Fibroblast of peridontal ligament (primary cell): ENCODE measurements at regions not wholly inside any gene's neighbourhood (a gene's known extent, or its start where the extent isn't known, plus 50 kb on each side); places are given as distances from the start of the nearest gene placed in this dataset.

Source experiments
- DNase-seq: peaks from one replicate; pipeline ENCODE4 v3.0.0-alpha.2; 2010; ENCODE audit errors: extremely low read depth

DNA sequence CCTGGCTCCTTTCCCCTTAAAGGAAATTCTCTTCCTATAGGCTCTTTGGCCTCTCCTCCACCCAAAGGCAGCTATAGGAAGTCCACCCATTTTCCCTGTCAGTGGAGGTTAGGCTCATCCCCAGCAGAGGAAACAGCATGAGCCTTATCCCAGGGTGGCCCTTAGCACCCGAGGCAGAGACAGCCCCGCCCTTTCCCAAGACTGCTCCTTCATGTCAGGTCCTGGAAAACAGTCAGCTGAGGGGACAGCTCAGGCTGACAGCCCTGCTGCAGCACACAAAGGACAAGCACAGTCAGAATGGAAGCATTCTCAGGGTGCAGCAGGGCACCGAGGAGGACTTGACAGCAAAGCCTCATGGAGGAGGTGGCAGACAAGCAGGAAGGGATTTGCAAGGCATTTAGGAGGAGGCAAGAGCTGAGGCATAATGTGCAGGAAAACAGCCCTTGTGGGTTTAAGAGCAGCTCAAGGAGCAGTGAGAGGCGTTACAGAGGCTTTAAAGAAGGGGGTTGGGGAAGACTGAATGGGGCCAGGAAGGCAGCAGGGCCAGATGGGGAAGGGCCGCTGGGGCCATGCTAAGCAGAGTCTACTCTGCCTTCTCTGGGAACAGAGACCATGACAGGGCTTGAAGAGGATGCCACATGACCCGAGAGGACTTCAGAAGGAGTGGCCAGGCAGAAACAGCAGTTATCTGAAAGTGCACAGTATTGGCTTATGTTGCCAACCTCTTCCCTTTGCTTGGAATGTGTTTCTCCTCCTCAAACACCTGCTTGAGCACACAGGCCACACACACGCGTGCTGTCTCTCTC is 216.6 kb downstream of the SH3BP4 start:
- DNase-seq, result no peak

DNA sequence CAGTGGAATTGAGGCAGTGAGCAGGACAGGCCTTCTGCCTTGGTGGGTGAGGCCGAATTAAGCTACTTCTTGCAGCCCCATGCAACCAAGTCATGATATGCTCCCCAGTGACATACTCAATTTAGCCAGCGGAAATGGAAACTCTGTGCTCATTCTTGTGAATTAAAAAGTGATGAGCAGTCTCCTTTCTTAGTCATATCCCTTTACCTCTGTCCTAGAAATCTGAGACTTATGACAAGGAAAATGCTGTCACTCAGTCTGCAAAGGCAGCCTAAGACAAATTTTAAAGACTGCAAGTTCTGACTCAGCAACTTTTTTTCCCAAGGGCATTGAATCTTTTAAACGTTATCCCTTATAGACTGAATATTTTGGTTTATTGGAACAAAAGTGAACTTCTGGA is 218.2 kb downstream of the SH3BP4 start:
- peak; percentile 74 for DNase-seq

DNA sequence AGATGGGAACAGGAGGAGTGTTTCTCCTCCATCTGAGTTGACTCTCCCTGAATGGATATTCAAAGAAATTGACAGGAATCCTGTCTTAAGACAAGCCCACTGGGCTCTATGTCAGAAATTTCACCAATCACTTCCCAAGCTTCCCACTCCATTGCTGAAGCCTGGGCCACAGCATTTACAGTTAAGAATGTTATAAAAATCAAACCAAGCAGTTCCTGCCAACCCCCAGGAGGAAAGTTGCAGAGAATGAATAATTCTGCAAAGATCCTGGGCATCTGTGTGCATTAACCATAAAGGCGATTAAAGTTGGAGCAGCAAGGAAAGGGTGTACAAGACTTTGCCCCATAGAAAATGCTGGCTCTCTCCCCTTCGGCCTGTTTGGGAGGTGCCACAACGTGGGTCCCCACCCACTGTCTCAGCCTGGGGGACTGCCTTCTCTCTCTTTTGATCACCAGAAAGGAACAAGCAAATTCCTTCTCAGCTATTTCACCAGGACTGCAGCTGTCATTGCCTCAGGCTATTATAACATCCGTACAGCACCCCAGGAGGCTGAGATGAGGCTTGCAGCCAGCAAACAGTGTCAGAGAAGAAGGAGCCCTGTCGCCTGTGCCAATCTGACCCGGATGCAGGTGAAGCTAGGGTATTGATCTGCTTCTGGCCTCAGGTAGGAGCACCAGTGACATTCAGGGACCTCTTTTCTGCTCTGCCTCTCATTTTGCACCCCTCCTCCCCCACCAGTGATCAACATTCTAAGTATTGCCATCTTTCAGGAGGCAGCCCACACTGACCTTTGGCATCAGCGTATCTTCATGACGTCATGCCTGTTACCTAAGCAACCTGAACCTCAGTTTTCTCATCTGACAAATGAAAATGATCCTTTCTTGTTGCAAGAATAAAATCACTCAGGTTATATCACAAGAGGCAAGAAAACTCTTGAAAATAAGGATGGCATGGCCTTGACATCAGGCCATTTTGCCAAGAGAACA is 219.0 kb downstream of the SH3BP4 start:
- peak; percentile 81 for DNase-seq

DNA sequence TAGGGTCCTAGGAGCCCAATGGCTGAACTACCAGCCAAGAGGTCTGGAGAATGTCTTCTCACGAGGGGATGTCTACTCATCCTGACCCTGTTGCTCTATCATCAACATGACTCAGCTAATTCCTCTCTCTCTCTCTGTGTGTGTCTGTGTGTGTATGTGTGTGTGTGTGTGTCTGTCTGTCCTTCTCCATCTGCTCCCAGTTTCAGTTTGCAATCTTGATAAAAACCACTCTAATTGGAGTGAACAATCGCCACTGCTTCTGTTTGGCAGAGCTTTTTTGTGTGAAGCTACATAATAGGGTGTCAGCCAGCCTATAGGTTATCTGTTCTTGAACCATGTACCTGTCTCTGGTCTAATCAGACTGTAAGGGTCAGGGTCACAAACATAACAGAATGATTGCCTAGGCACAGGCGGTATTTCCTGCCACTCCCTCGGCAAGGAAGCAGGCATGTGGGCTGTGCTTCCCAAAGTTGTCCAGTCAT is 219.8 kb downstream of the SH3BP4 start:
- peak; percentile 87 for DNase-seq

DNA sequence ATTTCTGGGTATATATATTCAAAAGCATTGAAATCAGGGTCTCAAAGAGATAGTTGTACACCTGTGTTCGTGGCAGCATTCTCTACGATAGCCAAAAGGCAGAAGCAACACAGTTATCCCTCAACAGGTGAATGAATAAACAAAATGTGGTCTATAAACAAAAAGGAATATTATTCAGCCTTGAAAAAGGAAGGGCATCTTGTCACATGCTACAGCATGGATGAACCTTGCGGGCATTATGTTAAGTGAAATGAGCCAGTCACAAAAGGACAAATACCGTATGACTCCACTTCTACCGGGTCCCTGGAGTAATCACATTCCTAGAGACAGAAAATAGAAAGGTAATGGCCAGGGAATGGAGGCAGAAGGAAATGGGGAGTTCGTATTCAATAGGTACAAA is 228.8 kb downstream of the SH3BP4 start:
- DNase-seq, result no peak

DNA sequence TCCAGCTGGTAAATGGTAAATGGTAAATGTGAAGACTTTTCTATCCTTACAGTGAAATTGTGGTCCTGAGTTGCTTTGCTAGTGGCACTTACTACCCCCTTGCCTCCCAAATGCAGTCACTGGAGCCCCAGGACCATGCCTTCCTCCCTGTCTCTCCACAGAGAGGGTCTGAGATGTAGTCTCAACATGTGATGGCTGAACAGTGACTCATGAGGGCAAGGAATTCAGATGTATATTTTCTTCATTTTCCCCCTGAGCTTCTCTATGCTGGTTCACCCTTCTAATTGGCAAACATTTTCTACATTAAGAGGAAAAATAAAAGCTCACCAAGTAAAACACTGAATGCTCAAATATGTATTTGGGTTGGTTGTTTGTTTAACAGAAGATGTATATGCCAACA is 232.0 kb downstream of the SH3BP4 start:
- DNase-seq, result no peak

DNA sequence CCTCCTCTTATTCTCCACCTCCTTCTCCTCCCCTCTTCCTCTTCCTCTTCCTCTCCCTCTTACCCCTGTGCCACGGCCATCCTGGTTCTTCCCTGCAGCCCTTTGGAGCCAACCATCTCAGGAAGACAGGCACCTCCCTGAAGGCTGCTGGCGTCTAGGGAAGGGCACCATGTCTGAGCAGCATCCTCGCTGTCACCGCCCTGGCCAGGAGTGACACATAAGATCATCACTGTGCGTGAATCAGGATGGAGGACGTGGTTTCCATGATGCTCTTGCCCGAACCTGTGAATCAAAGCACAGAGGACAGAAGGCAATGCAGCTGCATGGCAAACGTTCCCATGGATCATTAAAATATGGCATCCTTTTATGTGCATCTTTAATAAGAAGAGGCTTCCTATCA is 236.0 kb downstream of the SH3BP4 start:
- no peak for DNase-seq

DNA sequence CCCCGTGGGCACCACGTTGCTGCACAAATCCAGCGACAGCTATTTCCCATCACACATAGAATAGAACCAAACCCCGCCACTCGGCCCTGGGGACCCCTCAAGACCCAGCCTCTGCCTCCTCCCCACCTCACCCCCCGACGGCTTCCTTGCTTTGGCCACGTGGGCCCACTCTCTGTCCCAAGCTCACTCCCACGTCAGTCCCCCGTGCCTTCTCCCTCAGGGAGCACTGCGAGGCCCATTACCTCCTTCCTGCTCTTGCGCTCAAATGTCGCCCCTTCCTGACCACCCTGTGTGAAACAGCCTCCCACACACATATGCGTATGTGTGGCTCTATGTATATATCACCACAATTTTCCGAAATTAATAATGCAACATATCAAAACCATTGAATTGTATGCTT is 239.7 kb downstream of the SH3BP4 start:
- no peak for DNase-seq

DNA sequence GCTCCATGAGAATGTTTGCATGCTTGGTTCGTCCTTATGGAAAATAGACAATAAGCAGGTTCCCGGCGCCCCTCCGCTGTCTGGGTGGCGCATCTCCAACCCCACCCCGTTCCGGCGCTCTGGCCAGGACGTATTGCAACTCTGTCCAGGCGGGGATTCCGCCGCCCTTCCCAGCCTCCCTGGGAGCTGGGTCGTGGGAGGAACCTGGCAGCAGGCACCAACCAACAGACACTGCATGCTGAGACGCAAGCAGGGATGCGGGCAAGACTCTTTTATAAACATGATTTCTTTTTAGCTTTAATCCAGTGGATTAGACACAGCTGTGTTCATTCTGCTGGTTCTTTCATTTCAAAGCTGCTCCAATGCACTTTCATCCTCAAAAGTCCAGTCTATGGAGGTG is 240.2 kb downstream of the SH3BP4 start:
- peak; percentile 47 for DNase-seq

DNA sequence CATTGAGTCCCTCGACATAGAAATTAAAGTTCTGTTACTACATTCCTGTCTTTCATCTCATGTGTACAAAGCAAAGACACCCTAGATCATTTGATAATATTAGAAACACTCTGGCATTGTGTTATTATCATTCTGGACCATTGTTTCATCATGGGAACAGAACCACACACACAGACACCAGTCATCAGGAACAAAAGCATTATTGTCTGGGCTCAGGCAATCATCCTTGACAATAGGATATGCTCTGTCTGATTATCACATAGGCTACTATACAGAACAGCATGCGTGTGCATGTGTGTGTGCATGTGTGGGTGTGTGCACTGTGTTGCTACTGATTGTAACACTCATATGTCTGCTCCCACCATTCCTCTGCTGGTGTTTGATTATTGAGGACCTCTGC is 242.5 kb downstream of the SH3BP4 start:
- no peak for DNase-seq

DNA sequence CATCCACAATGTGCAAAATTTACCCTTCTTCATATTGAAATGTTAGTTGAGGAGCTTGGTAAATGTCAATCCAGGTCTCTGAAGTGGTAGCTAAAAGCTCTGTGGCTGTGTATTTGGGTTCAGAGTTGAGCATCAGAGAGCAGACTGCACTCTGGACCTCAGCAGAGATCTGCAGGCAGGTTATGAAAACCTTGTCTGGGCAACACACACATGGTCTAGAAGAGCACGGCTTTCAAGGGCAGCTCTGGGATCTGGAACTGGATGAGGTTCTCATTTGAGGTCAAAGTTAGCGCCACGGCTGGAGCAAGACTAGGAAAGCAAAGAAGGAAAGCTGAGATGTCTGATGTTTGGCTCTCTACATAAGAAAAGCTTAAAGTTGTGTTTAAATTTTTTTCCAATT is 243.0 kb downstream of the SH3BP4 start:
- no peak for DNase-seq

DNA sequence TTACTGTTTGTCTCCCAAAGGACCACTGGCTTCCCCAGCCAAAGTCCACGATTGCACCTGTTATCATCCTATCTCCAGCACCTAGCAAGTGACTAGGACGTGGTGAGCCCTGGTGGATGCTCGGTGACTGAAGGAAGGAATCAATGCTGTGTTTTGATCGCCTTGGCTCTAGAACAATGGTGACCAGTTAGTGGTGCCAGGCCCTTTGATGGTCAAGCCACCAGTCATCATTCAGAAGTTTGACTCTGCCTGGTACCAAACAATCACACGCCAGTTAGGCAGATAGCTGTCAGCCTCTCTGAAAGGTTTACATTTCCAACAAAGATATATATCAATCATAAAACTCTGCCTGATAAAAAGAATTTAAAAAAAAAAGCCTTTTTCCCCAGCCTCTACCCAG is 244.1 kb downstream of the SH3BP4 start:
- no peak for DNase-seq

DNA sequence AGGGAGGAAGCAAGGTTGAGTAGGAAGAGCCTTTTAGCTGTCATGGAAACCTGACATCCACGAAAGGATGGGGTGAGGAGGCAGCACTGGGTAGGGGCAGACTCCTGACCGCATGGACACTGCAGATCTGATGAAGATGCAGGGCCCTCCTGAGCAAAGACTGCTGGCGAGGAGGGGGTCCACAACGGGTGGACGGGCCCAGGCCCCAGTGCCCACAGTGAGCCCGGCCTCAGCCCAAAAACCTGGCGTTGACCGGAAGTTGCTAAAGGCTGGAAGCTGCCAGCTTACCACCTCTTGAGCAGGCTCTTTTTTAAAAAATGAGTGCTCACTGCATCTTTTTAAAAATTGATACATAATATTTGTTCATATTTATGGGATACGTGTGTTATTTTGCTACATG is 247.3 kb downstream of the SH3BP4 start:
- no peak for DNase-seq

DNA sequence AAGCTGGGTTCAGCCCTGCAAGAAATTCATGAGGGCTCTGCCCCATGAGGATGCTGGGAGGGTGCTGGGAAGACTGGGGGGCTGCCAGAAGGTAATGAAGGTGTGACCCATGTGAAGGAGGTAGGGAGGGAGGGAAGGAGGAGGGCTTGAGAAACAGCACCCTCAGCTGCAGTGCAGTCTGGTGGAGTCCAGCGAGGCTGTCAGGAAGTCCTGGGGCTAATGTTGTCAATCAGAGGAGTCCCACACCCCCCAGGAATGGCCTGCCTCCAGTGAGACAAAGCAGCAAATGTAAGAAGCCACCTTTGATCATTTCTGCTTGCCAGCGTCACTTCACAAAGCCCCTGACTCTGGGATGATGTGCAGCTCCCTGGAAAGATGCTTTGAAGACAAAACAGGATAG is 248.4 kb downstream of the SH3BP4 start:
- no peak for DNase-seq

DNA sequence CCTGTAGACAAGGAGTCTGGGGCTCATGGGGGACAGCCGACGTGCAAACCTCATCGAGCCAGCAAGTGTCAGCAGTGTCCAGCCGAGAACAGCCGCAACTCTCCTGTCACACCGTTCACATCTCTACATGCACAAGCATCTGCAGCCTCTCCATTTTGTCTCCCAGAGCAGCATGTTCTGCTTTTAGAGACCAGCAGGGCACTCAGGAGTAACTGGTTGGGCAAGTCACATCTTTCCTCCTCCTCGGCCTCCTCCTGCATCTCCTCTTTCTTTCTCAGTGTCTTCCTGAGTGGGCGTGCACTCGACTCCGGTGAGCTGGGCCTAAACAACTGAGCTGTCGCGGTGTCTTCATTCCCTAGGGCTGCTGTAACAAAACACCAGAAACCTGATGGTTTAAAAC is 249.9 kb downstream of the SH3BP4 start:
- DNase-seq, result no peak

DNA sequence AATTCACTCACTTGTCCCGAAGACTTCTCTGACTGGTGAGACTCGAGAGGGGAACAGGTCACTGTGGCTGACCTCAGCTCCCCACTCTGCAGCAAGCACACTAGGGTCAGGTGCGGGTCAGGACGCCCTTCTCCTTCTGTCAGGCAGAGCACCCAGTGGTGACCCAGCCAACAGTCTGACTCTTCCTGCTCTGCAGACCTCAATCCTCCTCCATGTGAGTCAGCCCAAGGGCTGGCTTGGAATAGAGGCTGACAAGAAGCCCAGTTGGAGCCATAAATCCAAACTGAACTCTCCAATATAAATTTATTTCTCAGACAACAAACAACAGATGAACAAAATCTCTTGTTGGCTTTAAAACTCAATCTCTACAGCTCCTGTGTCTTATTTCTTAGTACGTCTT is 253.1 kb downstream of the SH3BP4 start:
- DNase-seq, result no peak

DNA sequence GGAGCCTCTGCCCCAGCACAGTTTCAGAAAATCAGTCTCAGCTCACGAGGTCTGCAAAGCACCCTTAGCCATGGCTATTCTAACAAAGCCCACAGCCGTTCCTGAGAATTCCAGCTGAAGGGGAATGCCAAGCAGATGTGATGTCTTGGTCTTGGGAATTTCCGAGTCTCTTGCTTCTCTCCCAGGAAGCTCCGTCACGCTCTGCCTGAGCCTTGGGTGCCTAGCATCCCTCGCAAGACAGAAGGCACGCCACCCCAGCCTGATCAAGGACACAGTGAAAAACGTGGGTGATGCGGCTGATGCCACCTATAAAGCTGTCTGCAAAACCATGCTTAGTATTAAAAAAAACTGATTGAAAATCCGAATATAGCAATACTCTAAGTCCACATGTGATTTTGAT is 254.6 kb downstream of the SH3BP4 start:
- no peak for DNase-seq

DNA sequence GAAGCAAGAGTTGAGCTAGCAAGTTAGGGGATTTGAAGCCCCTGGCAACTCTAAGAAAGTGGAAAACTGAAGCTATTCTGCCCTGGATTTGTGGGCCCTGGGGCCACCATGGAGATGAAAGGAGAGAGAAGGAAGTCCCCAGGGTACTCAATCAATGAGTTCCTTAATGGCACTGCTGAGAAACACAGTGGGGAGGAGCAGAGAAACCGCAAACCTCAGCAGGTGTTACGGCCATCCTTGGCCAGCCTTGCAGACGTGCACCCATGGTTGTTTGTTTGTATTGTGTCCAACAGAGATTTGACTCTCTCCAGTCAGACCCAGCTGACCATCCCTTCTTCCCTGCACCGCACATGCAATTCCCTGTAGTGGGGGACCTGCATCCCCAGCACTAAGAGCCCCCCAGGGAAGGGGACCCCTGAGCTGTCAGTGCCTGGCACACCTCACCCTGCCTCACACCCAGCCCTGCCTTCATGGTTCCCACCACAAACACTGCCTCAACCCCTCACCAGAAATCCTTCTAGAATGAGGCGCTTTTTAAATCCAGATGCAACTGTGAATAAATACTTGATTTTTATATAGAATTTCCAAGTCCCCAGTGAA is 255.3 kb downstream of the SH3BP4 start:
- DNase-seq, result no peak

DNA sequence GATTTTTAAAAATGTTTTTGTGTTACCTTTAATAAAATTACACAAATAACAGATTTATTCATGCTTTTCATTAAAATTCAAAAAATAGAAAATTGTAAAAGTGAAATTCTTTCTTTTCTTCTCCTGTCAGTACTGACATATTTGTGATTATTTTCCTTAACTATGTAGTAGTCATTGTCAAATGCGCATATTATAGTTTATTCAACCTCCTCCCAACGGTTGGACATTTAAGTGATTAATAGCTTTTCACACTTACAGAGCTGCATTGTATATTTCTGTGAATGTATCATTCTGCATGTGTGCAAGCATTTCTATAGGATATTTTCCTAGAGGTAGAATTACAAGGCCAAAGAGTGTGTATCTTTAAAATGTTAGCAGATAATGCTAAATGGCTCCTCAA is 259.2 kb downstream of the SH3BP4 start:
- DNase-seq, result no peak

DNA sequence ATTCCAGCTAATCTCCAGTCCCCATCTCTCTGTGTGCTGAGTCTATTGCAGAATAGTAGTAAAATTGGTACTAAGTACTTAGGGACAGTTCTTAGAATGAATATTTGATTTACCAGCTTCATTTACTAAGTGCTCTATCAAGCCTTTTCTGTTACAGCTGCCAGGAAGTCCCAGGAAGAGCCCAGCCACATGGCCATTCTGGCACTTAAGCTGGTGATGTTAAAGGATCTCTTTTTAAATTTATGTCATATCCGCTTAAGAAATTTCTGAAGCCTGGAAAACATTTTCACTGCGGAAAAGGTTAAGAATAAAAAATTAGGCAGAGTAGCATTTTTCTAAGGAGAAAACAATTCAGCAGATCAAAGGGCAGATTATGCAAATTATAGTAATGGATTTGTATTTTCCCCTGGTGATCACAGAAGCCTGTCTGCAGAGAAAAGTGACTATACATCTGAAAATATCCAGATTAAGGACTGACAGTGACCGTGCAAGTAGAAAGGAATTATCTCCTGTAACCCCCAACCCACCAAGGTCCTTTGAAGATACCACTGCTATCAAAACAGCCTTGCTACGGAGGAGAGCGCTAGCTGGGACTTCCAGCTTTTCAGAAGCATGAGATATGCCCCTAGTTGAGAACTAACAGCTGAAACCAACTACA is 260.8 kb downstream of the SH3BP4 start:
- no peak for DNase-seq

DNA sequence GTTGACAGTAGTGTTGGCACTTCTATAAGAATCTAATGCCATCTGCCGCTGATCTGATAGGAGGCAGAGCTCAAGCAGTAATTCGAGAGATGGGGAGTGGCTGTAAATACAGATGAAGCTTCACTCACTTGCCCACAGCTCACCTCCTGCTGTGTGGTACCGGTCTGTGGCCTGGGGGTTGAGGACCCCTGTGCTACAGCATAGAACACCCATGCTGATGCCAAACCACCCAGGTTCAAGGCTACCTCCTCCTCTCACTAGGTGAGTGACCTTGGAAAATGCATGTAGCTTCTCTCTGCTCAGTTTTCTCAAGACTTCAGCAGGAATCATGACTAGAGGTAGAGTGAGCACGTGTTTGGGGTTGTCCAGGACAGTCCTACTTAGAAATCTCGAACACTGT is 263.4 kb downstream of the SH3BP4 start:
- no peak for DNase-seq

DNA sequence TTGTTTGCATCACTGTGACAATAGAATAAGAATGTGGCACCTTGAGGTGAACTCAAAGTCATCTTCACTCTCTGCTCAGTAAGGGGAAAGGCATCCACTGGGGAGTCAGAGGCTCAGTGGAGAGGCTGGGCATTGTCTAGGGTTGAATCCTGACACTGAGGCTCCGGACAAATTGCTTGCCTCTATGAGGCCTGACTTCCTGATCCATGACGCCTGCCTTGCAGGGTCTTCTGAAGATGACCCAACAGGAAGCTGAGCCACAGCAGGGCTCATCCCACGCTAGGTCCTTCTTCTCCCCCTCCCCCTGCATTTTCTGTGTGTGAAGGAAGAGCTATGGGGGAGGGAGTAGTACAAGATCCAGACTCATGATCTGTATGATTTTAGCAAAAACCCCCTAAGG is 265.1 kb downstream of the SH3BP4 start:
- no peak for DNase-seq
